ENCODE measurements at regions not wholly inside any gene's neighbourhood (a gene's known extent, or its start where the extent isn't known, plus 50 kb on each side); places are given as distances from the start of the nearest gene placed in this dataset.

- H3K4me2 ChIP-seq (ENCODE audit: low read length), result no peak overlapping the region
Observed at GRCh38 chr19:28014615-28015405, 1198.1 kb downstream of the UQCRFS1 start.

DNA sequence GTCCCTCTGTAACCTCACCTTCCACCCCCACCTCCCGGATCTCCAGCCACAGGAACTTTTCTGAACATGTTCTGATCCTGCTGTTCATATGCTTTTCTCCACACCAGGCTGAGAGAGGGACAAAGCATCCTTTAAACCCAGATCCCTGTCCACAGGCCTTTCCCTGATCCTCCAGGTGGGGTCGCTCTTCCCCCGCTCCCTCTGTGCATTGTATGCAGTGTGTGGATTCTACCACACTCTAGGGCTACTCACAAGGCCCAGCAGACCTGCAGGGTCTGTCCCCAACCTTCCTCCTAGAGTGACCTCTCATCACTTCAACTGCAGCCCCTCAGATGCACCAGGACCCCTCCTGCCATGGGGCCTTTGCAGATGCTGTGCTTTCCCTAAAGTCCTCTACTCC is 1200.6 kb downstream of the UQCRFS1 start:
- Histone ChIP-seq H3K4me1 (ENCODE audit: control insufficient read depth, insufficient read depth, low read length) (peaks cover 8% of the 10 kb centered on the region), H3K27me3 (ENCODE audit: control insufficient read depth, insufficient read depth, low read length) (no peaks in the 10 kb centered on the region), H3K36me3 (ENCODE audit: insufficient read depth, low read length) (no peaks in the 10 kb centered on the region), H3K9me3 (replicated peaks; ENCODE audit: low read length) (no peaks in the 10 kb centered on the region), H3K4me2 (ENCODE audit: low read length) (no peak overlapping the region), H3K9ac (ENCODE audit: low read depth, low read length) (no peak overlapping the region), H3K4me3 (ENCODE audit: low read length) (no peak overlapping the region)

More at GRCh38 chr19:28014615-28015405, 1198.1 kb downstream of the UQCRFS1 start:
- H3K4me1 ChIP-seq (ENCODE audit: control insufficient read depth, insufficient read depth, low read length), result no peaks in the 10 kb centered on the region
- H3K36me3 ChIP-seq (ENCODE audit: insufficient read depth, low read length), result no peaks in the 10 kb centered on the region
- peaks cover 3% of the 10 kb centered on the region for H3K27me3 ChIP-seq (ENCODE audit: control insufficient read depth, insufficient read depth, low read length)
- no peaks in the 10 kb centered on the region for H3K9me3 ChIP-seq (replicated peaks; ENCODE audit: low read length)
- H3K9ac ChIP-seq (ENCODE audit: low read depth, low read length), result no peak overlapping the region
- no peak overlapping the region for H3K4me3 ChIP-seq (ENCODE audit: low read length)

- H3K4me1 ChIP-seq (ENCODE audit: control insufficient read depth, insufficient read depth, low read length), result peaks cover 8% of the 10 kb centered on the region
- no peak overlapping the region for H3K4me2 ChIP-seq (ENCODE audit: low read length)
Observed at GRCh38 chr19:28010656-28011055, 1202.3 kb downstream of the UQCRFS1 start.

DNA sequence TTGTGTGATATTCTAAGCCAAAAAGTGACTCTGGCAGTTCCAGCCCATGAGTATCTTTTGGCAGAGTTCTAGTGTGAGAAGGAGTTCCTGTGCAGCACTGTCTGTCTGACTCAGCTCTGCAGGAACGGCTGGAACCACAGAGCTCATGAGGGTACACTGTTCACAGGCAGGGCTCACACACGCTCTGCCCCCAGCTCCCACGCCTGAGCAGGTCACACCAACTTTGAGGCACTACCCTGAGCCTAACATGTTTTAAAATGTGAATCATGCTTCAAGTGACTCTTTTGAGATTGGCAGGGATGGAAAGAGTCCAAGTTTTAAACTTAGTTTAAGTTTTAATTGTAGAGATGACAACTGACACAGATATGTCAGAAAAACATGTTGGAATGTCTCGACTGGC is 1203.3 kb downstream of the UQCRFS1 start:
- Histone ChIP-seq H3K9ac (ENCODE audit: low read depth, low read length) (peak overlapping the region; percentile 45), H3K4me2 (ENCODE audit: low read length) (no peak overlapping the region), H3K36me3 (ENCODE audit: insufficient read depth, low read length) (no peaks in the 10 kb centered on the region), H3K9me3 (replicated peaks; ENCODE audit: low read length) (no peaks in the 10 kb centered on the region), H3K27me3 (ENCODE audit: control insufficient read depth, insufficient read depth, low read length) (no peaks in the 10 kb centered on the region), H3K4me1 (ENCODE audit: control insufficient read depth, insufficient read depth, low read length) (peaks cover 8% of the 10 kb centered on the region), H3K4me3 (ENCODE audit: low read length) (no peak overlapping the region)

More at GRCh38 chr19:28010656-28011055, 1202.3 kb downstream of the UQCRFS1 start:
- Histone ChIP-seq H3K27me3 (ENCODE audit: control insufficient read depth, insufficient read depth, low read length) (no peaks in the 10 kb centered on the region), H3K9ac (ENCODE audit: low read depth, low read length) (no peak overlapping the region), H3K36me3 (ENCODE audit: insufficient read depth, low read length) (no peaks in the 10 kb centered on the region), H3K4me3 (ENCODE audit: low read length) (no peak overlapping the region), H3K9me3 (replicated peaks; ENCODE audit: low read length) (no peaks in the 10 kb centered on the region)

GRCh38 chr19:28008695-28009094 is 1204.3 kb downstream of the UQCRFS1 start:
- H3K4me3 ChIP-seq (ENCODE audit: low read length), result no peak overlapping the region
- no peak overlapping the region for H3K9ac ChIP-seq (ENCODE audit: low read depth, low read length)
- H3K4me2 ChIP-seq (ENCODE audit: low read length), result no peak overlapping the region
- H3K36me3 ChIP-seq (ENCODE audit: insufficient read depth, low read length), result no peaks in the 10 kb centered on the region
- peaks cover 8% of the 10 kb centered on the region for H3K4me1 ChIP-seq (ENCODE audit: control insufficient read depth, insufficient read depth, low read length)
- H3K27me3 ChIP-seq (ENCODE audit: control insufficient read depth, insufficient read depth, low read length), result no peaks in the 10 kb centered on the region
- no peaks in the 10 kb centered on the region for H3K9me3 ChIP-seq (replicated peaks; ENCODE audit: low read length)

- Histone ChIP-seq H3K36me3 (ENCODE audit: insufficient read depth, low read length) (no peaks in the 10 kb centered on the region), H3K4me2 (ENCODE audit: low read length) (no peak overlapping the region), H3K27me3 (ENCODE audit: control insufficient read depth, insufficient read depth, low read length) (no peaks in the 10 kb centered on the region), H3K4me3 (ENCODE audit: low read length) (no peak overlapping the region), H3K9ac (ENCODE audit: low read depth, low read length) (no peak overlapping the region), H3K9me3 (replicated peaks; ENCODE audit: low read length) (no peaks in the 10 kb centered on the region), H3K4me1 (ENCODE audit: control insufficient read depth, insufficient read depth, low read length) (no peaks in the 10 kb centered on the region)
Observed at GRCh38 chr19:28003543-28003942, 1209.4 kb downstream of the UQCRFS1 start.

DNA sequence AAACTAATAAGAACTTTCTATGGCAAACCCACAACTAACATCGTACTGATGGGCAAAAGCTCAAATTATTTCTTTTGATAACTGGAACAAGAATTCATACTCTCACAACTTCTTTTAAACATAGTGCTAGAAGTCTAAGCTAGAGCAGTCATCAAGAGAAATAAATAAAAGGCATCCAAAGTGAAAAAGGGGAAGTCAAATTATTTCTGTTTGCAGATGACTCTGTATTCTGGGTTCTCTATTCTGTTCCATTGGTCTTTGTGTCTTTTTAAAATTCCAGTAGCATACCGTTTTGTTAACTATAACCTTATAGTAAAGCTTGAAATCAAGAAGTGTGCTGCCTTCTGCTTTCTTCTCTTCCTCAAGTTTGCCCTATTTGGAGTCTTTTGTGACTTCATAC is 1215.9 kb downstream of the UQCRFS1 start:
- Histone ChIP-seq H3K9ac (ENCODE audit: low read depth, low read length) (no peak overlapping the region), H3K9me3 (replicated peaks; ENCODE audit: low read length) (no peaks in the 10 kb centered on the region), H3K4me2 (ENCODE audit: low read length) (no peak overlapping the region), H3K27me3 (ENCODE audit: control insufficient read depth, insufficient read depth, low read length) (no peaks in the 10 kb centered on the region), H3K36me3 (ENCODE audit: insufficient read depth, low read length) (no peaks in the 10 kb centered on the region), H3K4me3 (ENCODE audit: low read length) (no peak overlapping the region), H3K4me1 (ENCODE audit: control insufficient read depth, insufficient read depth, low read length) (no peaks in the 10 kb centered on the region)

GRCh38 chr19:27993619-27994570 is 1219.1 kb downstream of the UQCRFS1 start:
- Histone ChIP-seq H3K9me3 (replicated peaks; ENCODE audit: low read length) (no peaks in the 10 kb centered on the region), H3K36me3 (ENCODE audit: insufficient read depth, low read length) (no peaks in the 10 kb centered on the region), H3K9ac (ENCODE audit: low read depth, low read length) (no peak overlapping the region), H3K4me2 (ENCODE audit: low read length) (no peak overlapping the region), H3K4me1 (ENCODE audit: control insufficient read depth, insufficient read depth, low read length) (no peaks in the 10 kb centered on the region), H3K27me3 (ENCODE audit: control insufficient read depth, insufficient read depth, low read length) (no peaks in the 10 kb centered on the region), H3K4me3 (ENCODE audit: low read length) (no peak overlapping the region)

DNA sequence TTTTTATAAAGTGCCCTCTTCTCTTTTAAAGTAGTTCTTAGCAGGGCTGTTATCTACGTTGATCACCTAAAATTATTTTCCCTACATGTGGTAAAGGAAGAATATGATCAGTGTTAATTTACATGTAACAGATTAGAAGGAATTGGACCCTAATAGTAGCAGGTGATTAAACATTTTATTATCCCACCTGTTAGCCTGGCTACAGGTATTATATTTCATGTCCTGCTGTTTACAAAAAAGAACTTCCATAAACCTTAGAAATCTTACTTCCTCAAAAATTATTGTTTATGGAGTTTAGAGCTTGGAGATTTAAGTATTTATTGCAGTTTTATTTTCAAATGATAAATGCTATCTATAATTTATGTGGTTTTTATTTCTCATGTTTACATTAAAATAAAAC is 1226.7 kb downstream of the UQCRFS1 start:
- Histone ChIP-seq H3K4me3 (ENCODE audit: low read length) (no peak overlapping the region), H3K4me2 (ENCODE audit: low read length) (no peak overlapping the region)

GRCh38 chr19:27975419-27976005 is 1237.4 kb downstream of the UQCRFS1 start:
- no peak overlapping the region for H3K9ac ChIP-seq (ENCODE audit: low read depth, low read length)
- no peak overlapping the region for H3K4me3 ChIP-seq (ENCODE audit: low read length)
- no peaks in the 10 kb centered on the region for H3K27me3 ChIP-seq (ENCODE audit: control insufficient read depth, insufficient read depth, low read length)
- H3K9me3 ChIP-seq (replicated peaks; ENCODE audit: low read length), result no peaks in the 10 kb centered on the region
- H3K36me3 ChIP-seq (ENCODE audit: insufficient read depth, low read length), result no peaks in the 10 kb centered on the region
- no peak overlapping the region for H3K4me2 ChIP-seq (ENCODE audit: low read length)
- H3K4me1 ChIP-seq (ENCODE audit: control insufficient read depth, insufficient read depth, low read length), result peaks cover 12% of the 10 kb centered on the region

More for the DNA sequence above, 1226.7 kb downstream of the UQCRFS1 start:
- no peaks in the 10 kb centered on the region for H3K36me3 ChIP-seq (ENCODE audit: insufficient read depth, low read length)
- peaks cover 2% of the 10 kb centered on the region for H3K27me3 ChIP-seq (ENCODE audit: control insufficient read depth, insufficient read depth, low read length)
- H3K9me3 ChIP-seq (replicated peaks; ENCODE audit: low read length), result no peaks in the 10 kb centered on the region
- H3K4me1 ChIP-seq (ENCODE audit: control insufficient read depth, insufficient read depth, low read length), result no peaks in the 10 kb centered on the region
- no peak overlapping the region for H3K9ac ChIP-seq (ENCODE audit: low read depth, low read length)

DNA sequence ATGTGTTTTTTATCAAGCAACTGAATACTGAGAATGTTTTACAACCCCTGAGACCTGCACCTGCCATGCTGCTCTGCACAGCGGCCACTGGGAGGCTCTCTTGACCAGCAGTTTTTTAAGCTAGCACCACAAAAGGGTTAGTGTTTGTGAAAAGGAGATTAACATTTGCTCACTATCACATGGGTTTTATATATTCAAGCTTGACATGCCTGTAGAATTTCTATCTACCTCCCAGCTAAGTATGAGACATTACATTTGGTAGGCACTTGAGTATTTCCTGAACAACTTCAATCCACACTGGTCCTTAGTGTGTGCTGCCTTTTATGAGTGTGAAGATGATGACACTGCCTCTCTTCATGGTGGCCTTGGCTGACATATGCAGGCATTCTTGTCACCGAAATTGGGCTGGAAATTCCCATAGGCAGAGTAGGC is 1238.9 kb downstream of the UQCRFS1 start:
- Histone ChIP-seq H3K36me3 (ENCODE audit: insufficient read depth, low read length) (no peaks in the 10 kb centered on the region), H3K9ac (ENCODE audit: low read depth, low read length) (no peak overlapping the region), H3K27me3 (ENCODE audit: control insufficient read depth, insufficient read depth, low read length) (no peaks in the 10 kb centered on the region), H3K4me2 (ENCODE audit: low read length) (no peak overlapping the region), H3K4me1 (ENCODE audit: control insufficient read depth, insufficient read depth, low read length) (peaks cover 12% of the 10 kb centered on the region), H3K4me3 (ENCODE audit: low read length) (no peak overlapping the region), H3K9me3 (replicated peaks; ENCODE audit: low read length) (no peaks in the 10 kb centered on the region)
